PC-3 (cell line): ENCODE measurements at regions not wholly inside any gene's neighbourhood (a gene's known extent, or its start where the extent isn't known, plus 50 kb on each side); places are given as distances from the start of the nearest gene placed in this dataset.
A peak's percentile ranks its signal among the peaks of the same experiment; 100 is the strongest.

Experiments
- ATAC-seq: fragments of 200-7000 bp; cut with Tn5 transposase; 2 replicates; pipeline ENCODE4 v1.9.1; 2020; ENCODE audit warnings: mild to moderate bottlenecking, moderate library complexity
- BruUV-seq: library from RNA; stranded (reverse); fragments of 400-500 nt; replicated peaks from 2 replicates; lab custom pipeline; 2021; lab: Mats Ljungman, UMichigan
- CTCF ChIA-PET: fragments of 300-600 bp; sonication (Branson Sonifier 250); formaldehyde crosslinking; loops from one replicate; lab custom pipeline; 2022; ENCODE audit warnings: antibody characterized with exemption; lab: Charles Lee
- POLR2A ChIA-PET: fragments of 300-600 bp; sonication (Branson Sonifier 250); formaldehyde crosslinking; loops from one replicate; lab custom pipeline; 2022; ENCODE audit warnings: antibody characterized with exemption; ENCODE audit not compliant: unreplicated experiment; lab: Charles Lee
- DNase-seq: peaks from one replicate; pipeline ENCODE4 v3.0.0-alpha.2; 2015
- H2AFZ ChIP-seq: fragments of 300-600 bp; sonication (generic); 2 replicates; pipeline ENCODE4 v1.6.0; 2016; ENCODE audit warnings: antibody characterized with exemption, low read length
- H3F3A ChIP-seq: fragments of 300-600 bp; sonication (generic); one replicate; pipeline ENCODE4 v1.6.0; 2017; ENCODE audit warnings: antibody characterized with exemption, low read length, control low read depth, mild to moderate bottlenecking; ENCODE audit not compliant: unreplicated experiment
- H3K27ac ChIP-seq: fragments of 300-600 bp; sonication (generic); 2 replicates; pipeline ENCODE4 v1.5.1; 2016; ENCODE audit warnings: mild to moderate bottlenecking, low read length
- H3K27me3 ChIP-seq: fragments of 300-600 bp; sonication (generic); 2 replicates; pipeline ENCODE4 v1.6.1; 2016; ENCODE audit warnings: low read length, mixed read lengths
- H3K36me3 ChIP-seq: fragments of 300-600 bp; sonication (generic); 2 replicates; pipeline ENCODE4 v1.6.1; 2016; ENCODE audit warnings: low read depth, mixed run types, low read length, mixed read lengths
- H3K4me1 ChIP-seq: fragments of 300-600 bp; sonication (generic); 2 replicates; pipeline ENCODE4 v1.5.1; 2016; ENCODE audit warnings: low read length; ENCODE audit not compliant: insufficient read depth
- H3K4me2 ChIP-seq: fragments of 300-600 bp; sonication (generic); 2 replicates; pipeline ENCODE4 v1.6.0; 2016; ENCODE audit warnings: low read length
- H3K4me3 ChIP-seq: fragments of 300-600 bp; sonication (generic); 2 replicates; pipeline ENCODE4 v1.5.1; 2016; ENCODE audit warnings: mild to moderate bottlenecking, low read length, mixed read lengths
- H3K79me2 ChIP-seq: fragments of 300-600 bp; sonication (generic); 2 replicates; pipeline ENCODE4 v1.6.1; 2017; ENCODE audit warnings: low read length, mixed read lengths
- H3K9ac ChIP-seq: fragments of 300-600 bp; sonication (generic); 2 replicates; pipeline ENCODE4 v1.6.0; 2016; ENCODE audit warnings: mild to moderate bottlenecking, low read length
- H3K9me2 ChIP-seq: fragments of 300-600 bp; sonication (generic); replicated peaks from 2 replicates; pipeline ENCODE4 v1.6.1; 2016; ENCODE audit warnings: mixed run types, low read length, mixed read lengths
- H3K9me3 ChIP-seq: fragments of 300-600 bp; sonication (generic); 2 replicates; pipeline ENCODE4 v1.6.1; 2016; ENCODE audit warnings: low read length, mixed read lengths
- H4K20me1 ChIP-seq: fragments of 300-600 bp; sonication (generic); 2 replicates; pipeline ENCODE4 v1.6.1; 2016; ENCODE audit warnings: low read length, mixed read lengths
- EZH2 ChIP-seq: fragments of 300-600 bp; sonication (generic); IDR thresholded peaks from one replicate; pipeline ENCODE4 v1.6.1; 2017; ENCODE audit warnings: antibody characterized with exemption, mild to moderate bottlenecking, low read length; ENCODE audit not compliant: unreplicated experiment
- EZH2phosphoT487 ChIP-seq: fragments of 300-600 bp; sonication (generic); IDR thresholded peaks from 2 replicates; pipeline ENCODE4 v1.6.1; 2018; ENCODE audit warnings: mild to moderate bottlenecking, antibody characterized with exemption, low read length, borderline replicate concordance
- intact Hi-C: fragments of 100-400 bp; cut with micrococcal nuclease; formaldehyde crosslinking; loops from 2 replicates; pipeline ENCODE4 v1.9.0; 2023
- TF ChIP-seq, protein P1 (sequence below): fragments of 300-600 bp; sonication (generic); conservative IDR thresholded peaks from 2 replicates; pipeline ENCODE4 v1.5.1; 2017; ENCODE audit warnings: antibody characterized with exemption, low read depth, mild to moderate bottlenecking, low read length

DNA sequence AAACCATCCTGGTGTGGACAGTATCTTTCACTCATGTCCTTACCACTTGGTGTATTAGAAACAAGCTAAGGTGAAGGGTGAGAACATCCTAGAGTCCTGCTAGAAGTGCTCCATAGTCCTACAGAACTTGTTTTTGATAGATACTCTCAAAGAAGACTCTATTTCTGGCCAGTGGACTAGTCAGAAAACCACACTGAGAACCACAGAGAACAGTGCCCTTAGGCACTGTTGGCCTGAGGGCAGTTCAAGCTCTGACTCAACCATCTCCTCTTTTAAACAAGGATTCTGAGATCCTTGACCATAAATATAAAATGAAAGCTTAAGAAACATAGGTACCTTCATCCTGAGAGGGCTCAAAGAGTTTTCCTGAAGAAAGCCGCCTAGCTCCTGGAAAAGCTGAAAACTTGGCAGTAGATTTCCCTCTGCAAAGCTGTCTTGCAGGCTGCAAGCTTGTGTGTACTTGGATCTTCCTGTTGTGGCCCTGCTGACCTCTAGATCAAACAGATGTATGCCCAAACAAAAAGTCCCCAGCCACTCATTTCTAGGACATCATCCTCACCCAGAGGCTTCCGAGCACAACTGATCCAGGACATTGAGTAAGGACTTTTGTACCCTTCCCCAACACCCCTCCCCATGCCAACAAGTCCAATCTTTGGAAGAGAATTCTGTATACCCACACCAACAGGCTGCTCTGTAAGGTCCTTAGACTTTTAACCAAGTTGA is 111.6 kb upstream of the CXCL13 start:
- Histone ChIP-seq H3K4me1 (no peaks in the 10 kb centered on the region), H4K20me1 (no peaks in the 10 kb centered on the region), H3K4me3 (no peak overlapping the region), H3K9me3 (no peaks in the 10 kb centered on the region), H3K4me2 (no peak overlapping the region), H3K36me3 (no peaks in the 10 kb centered on the region), H3F3A (no peaks in the 10 kb centered on the region), H3K9ac (no peak overlapping the region), H2AFZ (no peak overlapping the region), H3K27ac (no peak overlapping the region), H3K9me2 (no peaks in the 10 kb centered on the region), H3K27me3 (no peaks in the 10 kb centered on the region), H3K79me2 (no peaks in the 10 kb centered on the region)
- CTCF ChIA-PET, result no interaction called here
- intact Hi-C loops, result no loop called here
- no TSS peak for BruUV-seq
- no peak for TF ChIP-seq EZH2phosphoT487
- TF ChIP-seq EZH2, result no peak
- TF ChIP-seq, protein P1, sequence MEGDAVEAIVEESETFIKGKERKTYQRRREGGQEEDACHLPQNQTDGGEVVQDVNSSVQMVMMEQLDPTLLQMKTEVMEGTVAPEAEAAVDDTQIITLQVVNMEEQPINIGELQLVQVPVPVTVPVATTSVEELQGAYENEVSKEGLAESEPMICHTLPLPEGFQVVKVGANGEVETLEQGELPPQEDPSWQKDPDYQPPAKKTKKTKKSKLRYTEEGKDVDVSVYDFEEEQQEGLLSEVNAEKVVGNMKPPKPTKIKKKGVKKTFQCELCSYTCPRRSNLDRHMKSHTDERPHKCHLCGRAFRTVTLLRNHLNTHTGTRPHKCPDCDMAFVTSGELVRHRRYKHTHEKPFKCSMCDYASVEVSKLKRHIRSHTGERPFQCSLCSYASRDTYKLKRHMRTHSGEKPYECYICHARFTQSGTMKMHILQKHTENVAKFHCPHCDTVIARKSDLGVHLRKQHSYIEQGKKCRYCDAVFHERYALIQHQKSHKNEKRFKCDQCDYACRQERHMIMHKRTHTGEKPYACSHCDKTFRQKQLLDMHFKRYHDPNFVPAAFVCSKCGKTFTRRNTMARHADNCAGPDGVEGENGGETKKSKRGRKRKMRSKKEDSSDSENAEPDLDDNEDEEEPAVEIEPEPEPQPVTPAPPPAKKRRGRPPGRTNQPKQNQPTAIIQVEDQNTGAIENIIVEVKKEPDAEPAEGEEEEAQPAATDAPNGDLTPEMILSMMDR, result no peak
- ATAC-seq (no peak), DNase-seq (peak; percentile 38)
- POLR2A ChIA-PET, result no interaction called here

DNA sequence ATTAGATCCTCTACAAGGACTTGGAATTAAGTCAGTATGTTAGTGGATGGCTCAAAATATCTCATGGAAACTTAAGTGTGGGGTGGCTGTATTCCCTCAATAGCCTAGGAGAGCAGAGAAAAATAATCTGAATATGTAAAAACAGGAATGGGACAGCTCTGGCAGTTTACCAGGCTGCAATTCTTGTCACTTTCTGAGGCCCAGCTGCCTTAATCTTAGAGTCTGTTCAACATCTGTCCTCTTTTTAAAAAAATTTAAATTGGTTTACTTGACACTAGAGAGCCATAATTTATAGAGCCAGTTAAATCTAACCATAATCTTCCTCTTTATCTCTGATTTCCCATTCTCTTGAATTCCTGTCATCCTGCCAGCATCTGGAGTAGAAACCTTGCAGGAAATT is 109.2 kb upstream of the CXCL13 start:
- Histone ChIP-seq H3K9ac (no peak overlapping the region), H3K9me3 (no peaks in the 10 kb centered on the region), H4K20me1 (no peaks in the 10 kb centered on the region), H3K27ac (no peak overlapping the region), H3K36me3 (no peaks in the 10 kb centered on the region), H2AFZ (no peak overlapping the region), H3K4me1 (no peaks in the 10 kb centered on the region), H3K4me3 (no peak overlapping the region), H3F3A (no peaks in the 10 kb centered on the region), H3K4me2 (no peak overlapping the region), H3K79me2 (no peaks in the 10 kb centered on the region), H3K9me2 (no peaks in the 10 kb centered on the region), H3K27me3 (no peaks in the 10 kb centered on the region)
- DNase-seq (peak; percentile 19), ATAC-seq (no peak)
- CTCF ChIA-PET, result no interaction called here
- intact Hi-C loops, result no loop called here
- TF ChIP-seq, protein P1, result no peak
- TF ChIP-seq EZH2phosphoT487, result no peak
- TF ChIP-seq EZH2, result no peak
- no TSS peak for BruUV-seq
- POLR2A ChIA-PET, result no interaction called here

DNA sequence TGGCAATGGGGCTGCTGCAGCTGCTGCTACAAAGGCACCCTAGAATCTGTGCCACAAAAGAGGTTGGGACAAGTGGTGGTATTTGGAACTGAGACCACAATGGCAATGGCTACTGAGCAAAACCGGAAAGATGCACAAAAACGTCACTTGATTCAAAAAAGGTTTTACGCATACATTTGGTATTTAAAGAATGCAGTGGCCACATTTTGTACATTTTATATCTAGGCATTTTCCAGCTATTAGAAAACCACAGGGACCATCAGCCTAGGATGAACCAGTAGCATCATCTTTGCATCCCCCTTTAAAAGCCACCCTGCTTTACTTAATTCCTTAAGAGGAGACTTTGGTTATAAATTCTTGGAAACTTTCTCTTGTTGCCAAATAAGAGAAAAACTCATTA is 104.8 kb upstream of the CXCL13 start:
- Histone ChIP-seq H3K9me2 (no peaks in the 10 kb centered on the region), H3K27ac (no peak overlapping the region), H3K4me1 (no peaks in the 10 kb centered on the region), H3K4me3 (no peak overlapping the region), H3F3A (no peaks in the 10 kb centered on the region), H3K27me3 (no peaks in the 10 kb centered on the region), H3K4me2 (no peak overlapping the region), H3K79me2 (no peaks in the 10 kb centered on the region), H3K9ac (no peak overlapping the region), H3K36me3 (no peaks in the 10 kb centered on the region), H2AFZ (no peak overlapping the region), H4K20me1 (no peaks in the 10 kb centered on the region), H3K9me3 (no peaks in the 10 kb centered on the region)
- ChIA-PET CTCF (no interaction called here), POLR2A (no interaction called here)
- intact Hi-C loops, result no loop called here
- DNase-seq, result peak; percentile 24
- no peak for ATAC-seq
- no TSS peak for BruUV-seq
- TF ChIP-seq EZH2 (no peak), EZH2phosphoT487 (no peak)
- TF ChIP-seq, protein P1, result no peak
